ENCODE measurements at regions not wholly inside any gene's neighbourhood (a gene's known extent, or its start where the extent isn't known, plus 50 kb on each side); places are given as distances from the start of the nearest gene placed in this dataset.

GRCh38 chr20:17856024-17856564 lies 112.5 kb downstream of the SNX5 start (continued):
- no peak for TF ChIP-seq ZNF318 (CRISPR knock-in tag; IDR thresholded peaks at IDR 0.05)
- peak; percentile 81 for TF ChIP-seq ATF2 (CRISPR knock-in tag; IDR thresholded peaks at IDR 0.05)
- TF ChIP-seq HHEX (CRISPR knock-in tag; IDR thresholded peaks at IDR 0.05), result peak; percentile 54; the same call in 1 of the 2 replicates
- TF ChIP-seq IKZF4 (CRISPR knock-in tag; IDR thresholded peaks at IDR 0.05; ENCODE audit: borderline replicate concordance, low read depth, not compliant biosample characterization), result no peak
- no peak for TF ChIP-seq NFATC3 (CRISPR knock-in tag; IDR thresholded peaks at IDR 0.05)
- TF ChIP-seq ZNF629 (CRISPR knock-in tag; conservative IDR thresholded peaks at IDR 0.05), result peak; percentile 93
- TF ChIP-seq STAT6 (CRISPR knock-in tag; IDR thresholded peaks at IDR 0.05; ENCODE audit: borderline replicate concordance), result no peak
- TF ChIP-seq JDP2 (CRISPR knock-in tag; IDR thresholded peaks at IDR 0.05; ENCODE audit: borderline replicate concordance), result no peak
- TF ChIP-seq DPF2 (CRISPR knock-in tag; IDR thresholded peaks at IDR 0.05; ENCODE audit: borderline replicate concordance, low read depth), result peak; percentile 76
- peak; percentile 72; the same call in 1 of the 2 replicates for TF ChIP-seq KAT7 (CRISPR knock-in tag; IDR thresholded peaks at IDR 0.05; ENCODE audit: borderline replicate concordance)
- peak; percentile 57; the same call in 1 of the 2 replicates for TF ChIP-seq TAF1 (CRISPR knock-in tag; IDR thresholded peaks at IDR 0.05)
- TF ChIP-seq TGIF2 (CRISPR knock-in tag; IDR thresholded peaks at IDR 0.05), result peak; percentile 84
- no peak for TF ChIP-seq MTERF4 (CRISPR knock-in tag; IDR thresholded peaks at IDR 0.05)
- no peak for TF ChIP-seq DBP (CRISPR knock-in tag; IDR thresholded peaks at IDR 0.05; ENCODE audit: not compliant biosample characterization)
- peak; percentile 93 for TF ChIP-seq MXD4 (CRISPR knock-in tag; IDR thresholded peaks at IDR 0.05)

Measured in HepG2 (cell line).